ENCODE measurements at regions not wholly inside any gene's neighbourhood (a gene's known extent, or its start where the extent isn't known, plus 50 kb on each side); places are given as distances from the start of the nearest gene placed in this dataset.

DNA sequence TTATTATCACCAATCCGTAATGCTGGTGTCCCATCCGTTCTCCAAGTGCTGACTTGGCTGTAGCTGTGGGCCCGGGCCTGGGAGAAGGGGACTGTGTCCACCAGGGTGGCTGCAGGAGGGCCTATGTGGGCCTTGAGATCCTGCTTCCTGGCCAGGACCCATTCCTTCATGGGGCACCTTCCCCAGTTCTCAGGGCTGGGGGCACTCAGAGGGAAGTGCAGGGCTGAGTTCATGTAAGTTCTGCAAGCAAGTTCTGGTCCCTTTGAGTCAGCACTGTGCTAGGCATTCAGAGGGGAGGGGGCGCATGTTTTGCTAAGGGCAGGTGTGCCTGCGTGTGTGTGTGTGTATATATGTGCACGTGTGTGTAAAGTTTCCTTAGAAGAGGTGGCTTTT is 94.0 kb downstream of the GLI2 start:
- no peak for DNase-seq

DNA sequence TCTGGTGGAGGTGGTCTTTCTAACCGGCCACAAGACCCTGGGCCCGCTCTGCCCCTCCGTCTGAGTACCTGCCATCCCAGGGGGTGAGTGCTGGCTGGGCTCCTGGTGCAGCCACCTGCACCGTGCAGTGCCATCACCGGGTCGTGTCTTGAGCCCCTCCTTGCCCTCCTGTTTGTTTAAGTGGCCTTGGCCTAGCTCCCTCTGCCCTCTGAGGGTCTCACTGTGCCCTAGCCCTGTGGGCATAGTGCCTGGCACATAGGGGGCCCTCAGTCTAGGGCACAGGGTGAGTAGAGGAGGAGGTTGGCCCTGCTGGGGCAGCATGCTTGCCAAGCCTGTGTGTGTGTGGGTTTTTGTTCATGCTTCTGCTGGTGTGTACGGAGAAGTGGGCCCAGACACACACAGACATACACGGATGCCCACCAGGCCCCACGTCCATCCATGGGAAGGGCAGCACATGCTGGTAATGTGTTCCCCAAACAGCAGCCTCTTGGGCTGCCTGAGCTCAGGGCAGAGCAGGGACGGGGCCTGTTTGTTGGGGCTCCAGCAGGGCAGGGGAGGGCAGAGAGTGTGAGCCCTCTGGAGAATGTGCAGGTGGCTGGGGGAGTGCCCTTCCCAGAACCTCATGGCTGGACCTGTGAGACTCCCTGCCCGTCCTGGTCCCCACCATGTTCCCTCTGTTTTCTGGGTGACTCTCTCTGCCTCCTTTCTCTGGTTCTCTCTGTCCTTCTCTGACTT is 94.6 kb downstream of the GLI2 start:
- no peak for DNase-seq

GRCh38 chr2:120831086-120831485 is 95.4 kb downstream of the GLI2 start:
- no peak for DNase-seq

DNA sequence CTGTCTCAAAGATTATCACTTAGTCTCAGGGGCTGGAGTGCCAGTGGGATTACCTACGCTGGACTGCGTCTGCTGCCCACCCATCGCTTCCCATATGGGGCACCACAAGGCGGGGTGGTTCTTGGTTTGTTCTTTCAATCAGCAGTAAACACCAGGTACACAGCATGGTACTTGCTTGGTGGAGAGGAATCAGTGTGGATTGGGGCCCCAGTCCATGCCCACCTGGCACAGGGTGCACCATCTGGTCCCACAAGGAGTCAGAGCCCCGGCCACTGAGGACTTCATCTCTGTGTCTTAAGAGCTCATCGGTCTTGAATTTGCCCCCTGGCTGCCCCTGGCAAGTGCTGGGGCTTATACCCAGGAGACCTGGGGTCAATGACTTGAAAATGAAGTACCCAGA is 96.2 kb downstream of the GLI2 start:
- no peak for DNase-seq

- DNase-seq = no peak
Observed at GRCh38 chr2:120832296-120833070, 96.8 kb downstream of the GLI2 start.

DNA sequence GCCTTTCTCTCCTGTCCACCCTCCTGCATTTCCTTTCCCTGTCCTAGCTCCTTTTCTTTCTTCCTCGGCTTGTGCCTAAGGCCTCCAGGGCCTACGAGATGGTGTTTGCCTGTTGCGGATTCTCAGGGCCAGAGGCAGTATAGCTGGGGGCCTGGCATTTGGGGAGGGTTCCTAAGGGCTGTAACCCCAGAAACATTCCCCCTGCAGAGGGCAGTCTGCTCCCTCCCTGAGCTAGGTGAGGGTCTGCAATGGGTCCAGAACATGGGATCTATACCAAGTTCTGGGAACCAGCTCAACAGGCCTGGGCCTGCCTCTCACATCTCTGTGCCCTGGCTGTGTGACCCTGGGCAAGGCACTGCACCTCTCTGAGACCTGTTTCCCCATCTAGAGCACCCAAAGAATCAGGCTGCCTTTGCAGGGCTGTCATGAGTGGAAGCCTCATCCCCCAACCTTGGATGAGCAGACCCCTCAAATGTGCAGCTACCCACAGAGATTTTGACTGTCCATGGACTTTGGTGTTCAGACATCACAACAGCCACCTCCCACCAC is 97.5 kb downstream of the GLI2 start:
- DNase-seq = no peak

- DNase-seq = no peak
Observed at GRCh38 chr2:120834206-120834605, 98.5 kb downstream of the GLI2 start.

- DNase-seq = no peak
Observed at GRCh38 chr2:120836281-120836680, 100.6 kb downstream of the GLI2 start.

GRCh38 chr2:120840795-120841487 is 105.3 kb downstream of the GLI2 start:
- DNase-seq = no peak

GRCh38 chr2:120842456-120843439 is 107.1 kb downstream of the GLI2 start:
- no peak for DNase-seq

DNA sequence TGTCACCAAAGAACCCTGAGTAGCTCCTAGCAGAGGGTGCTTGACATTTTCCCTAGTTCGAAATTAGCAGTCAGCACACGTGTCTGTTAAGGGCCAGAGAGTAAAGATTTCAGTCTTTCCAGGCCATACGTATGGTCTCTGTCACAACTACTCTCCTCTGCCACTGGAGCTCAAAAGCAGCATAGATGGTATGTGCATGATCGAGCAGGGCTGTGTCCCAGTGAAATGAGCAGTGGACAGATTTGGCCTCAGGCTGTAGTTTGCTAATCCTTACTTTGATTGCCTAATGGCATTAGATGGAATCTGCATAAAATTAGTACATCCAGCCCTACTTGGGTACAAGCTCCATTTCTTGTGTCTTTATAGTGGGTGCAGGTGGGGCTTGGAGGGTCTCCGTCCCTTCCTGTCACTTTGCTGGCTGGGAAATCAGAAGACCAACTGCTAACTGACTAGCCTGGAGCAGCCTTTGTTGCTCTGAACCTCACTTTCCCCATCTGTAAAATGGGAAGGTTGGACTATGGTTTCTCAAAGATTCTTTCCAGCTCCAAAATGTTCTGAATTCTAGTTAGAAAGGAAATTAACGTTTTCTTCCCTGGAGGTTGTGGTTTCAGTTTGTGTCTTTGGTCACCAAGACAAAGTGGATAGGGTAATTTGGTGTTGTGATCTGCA is 108.5 kb downstream of the GLI2 start:
- DNase-seq = no peak

GRCh38 chr2:120845277-120845676 is 109.6 kb downstream of the GLI2 start:
- no peak for DNase-seq

DNA sequence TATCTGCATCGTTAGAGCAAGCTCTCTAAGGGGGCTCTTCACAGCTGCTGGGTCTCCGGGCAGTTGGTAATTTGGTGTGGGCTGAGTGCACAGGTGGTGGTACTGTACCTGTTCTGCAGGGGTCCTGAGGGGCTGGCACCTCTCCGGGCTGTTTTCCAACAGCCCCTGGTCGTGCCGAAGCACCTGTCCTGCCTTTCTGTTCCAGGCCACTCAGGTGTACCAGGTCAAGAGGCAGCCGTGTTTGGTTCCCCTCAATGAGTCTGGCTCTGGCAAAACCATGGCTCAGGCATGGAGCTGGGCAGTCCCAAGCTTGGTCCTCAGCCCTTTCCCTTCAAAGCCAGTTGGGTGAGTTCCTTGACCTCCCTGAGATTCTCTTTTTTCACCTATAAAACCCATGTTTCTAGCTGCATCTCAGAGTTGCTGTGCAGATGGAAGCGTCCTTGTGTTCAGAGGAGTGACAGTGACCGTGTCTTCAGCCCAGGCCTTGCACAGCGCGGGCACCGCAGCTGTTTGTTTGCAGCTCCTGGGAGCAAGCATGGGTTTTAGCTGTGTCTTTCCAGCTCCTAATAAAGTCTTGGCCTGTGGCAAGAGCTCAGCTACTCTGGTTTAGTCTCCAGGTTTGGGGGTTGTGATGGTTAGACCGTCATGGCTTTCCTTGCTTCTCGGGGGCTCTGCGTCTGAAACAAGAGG is 110.9 kb downstream of the GLI2 start:
- DNase-seq = no peak

GRCh38 chr2:120847700-120848321 is 112.1 kb downstream of the GLI2 start:
- no peak for DNase-seq

DNA sequence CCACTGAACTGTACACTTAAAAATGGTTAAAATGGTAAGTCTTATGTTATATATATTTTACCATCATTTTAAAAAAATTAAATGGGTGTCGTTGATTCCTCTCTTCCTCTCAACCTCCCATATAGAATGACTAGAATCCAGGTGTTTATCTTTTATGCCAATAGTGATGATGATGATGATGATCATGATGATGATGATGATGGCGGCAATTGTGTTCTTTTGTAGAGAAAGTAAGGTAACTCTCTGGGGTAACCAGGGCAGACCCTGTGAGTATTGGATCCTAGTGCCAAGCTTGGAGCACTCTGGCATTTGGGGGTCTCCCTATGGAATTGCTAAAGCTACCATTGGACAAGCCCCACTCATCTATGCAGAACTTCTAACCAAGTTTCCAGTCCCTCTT is 113.6 kb downstream of the GLI2 start:
- DNase-seq = no peak

DNA sequence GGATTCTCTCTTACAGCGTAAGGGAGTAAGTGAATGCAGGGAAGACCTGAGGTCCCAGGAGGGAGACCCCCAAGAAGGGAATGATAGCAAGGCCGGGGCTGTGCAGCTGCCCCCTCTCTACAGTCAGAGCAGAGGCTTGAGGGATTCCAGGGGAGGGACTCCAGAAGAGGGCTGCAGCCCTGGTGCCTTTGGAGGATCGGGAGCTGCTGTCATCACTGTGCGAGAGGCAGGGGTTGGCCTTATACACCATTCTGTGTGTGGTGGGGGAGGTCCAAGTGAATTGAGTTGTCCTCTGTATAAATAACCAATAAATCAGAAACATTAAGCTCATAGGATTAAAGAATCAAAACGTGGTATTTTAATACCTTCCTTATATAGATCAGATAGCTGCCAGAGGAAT is 114.9 kb downstream of the GLI2 start:
- DNase-seq = no peak

GRCh38 chr2:120851116-120851773 is 115.6 kb downstream of the GLI2 start:
- no peak for DNase-seq

GRCh38 chr2:120852200-120852815 is 116.6 kb downstream of the GLI2 start:
- DNase-seq = no peak

DNA sequence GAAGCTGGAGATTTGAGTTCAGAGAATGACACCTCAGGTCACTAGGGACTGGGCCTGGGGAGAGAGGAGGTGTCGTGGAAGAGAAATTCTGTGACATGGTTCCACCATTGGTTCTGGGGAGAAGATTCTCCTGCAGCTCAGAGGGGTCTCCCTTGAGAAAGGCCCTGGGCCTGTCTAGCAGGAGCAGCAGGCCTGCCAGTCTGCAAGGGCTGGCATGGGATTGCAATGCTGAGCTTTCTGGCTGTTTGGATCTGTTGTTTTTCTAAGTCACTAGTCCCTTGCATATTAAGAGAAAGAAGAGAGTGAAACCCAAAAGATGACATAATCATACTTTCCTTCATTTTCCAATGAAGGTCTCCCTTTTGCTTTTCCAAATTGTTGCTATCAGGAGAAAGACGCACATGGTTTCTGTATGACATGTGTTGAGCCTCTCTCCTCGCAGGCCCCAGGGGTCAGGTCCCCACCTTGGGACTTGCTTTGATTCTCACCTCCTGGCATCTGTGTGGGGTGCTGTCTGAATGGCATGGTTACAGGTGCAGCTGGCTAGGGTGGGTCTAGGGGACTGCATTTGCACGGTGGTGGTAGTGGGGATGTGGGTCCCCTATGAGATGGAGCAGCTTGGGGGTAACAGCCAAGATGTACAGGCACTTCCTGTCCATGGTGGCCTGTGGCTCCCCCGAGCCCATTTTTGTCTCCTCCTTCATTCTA is 117.8 kb downstream of the GLI2 start:
- no peak for DNase-seq
